Left renal cortex interstitium (tissue), 4 donors: ENCODE measurements at regions not wholly inside any gene's neighbourhood (a gene's known extent, or its start where the extent isn't known, plus 50 kb on each side); places are given as distances from the start of the nearest gene placed in this dataset.
A peak's percentile ranks its signal among the peaks of the same experiment; 100 is the strongest.
"Not testable (repeated sequence)": the region's sequence is repeated elsewhere in the genome, so short reads cannot be mapped to it uniquely, and the experiment has no call there.

Experiments
- DNase-seq, 4 donors: peaks; one replicate each; pipeline ENCODE4 v3.0.0-alpha.2; 2013; ENCODE audit warnings: low read depth in 4 of 4, low spot score in 2 of 4, missing footprints in 1 of 4

GRCh38 chr10:14429043-14429700 lies 98.4 kb upstream of the FRMD4A start:
- DNase-seq: no peak

- DNase-seq: no peak
These were observed 94.3 kb upstream of the FRMD4A start for GRCh38 chr10:14425034-14425433.

GRCh38 chr10:14423111-14423744 lies 92.5 kb upstream of the FRMD4A start:
- DNase-seq: no peak

- DNase-seq: no peak
These were observed 91.7 kb upstream of the FRMD4A start for GRCh38 chr10:14422431-14422830.

GRCh38 chr10:14421941-14422340 lies 91.2 kb upstream of the FRMD4A start:
- no peak for DNase-seq

- not testable (repeated sequence) for DNase-seq
These were observed 86.6 kb upstream of the FRMD4A start for GRCh38 chr10:14417336-14417735.

GRCh38 chr10:14416308-14416700 lies 85.6 kb upstream of the FRMD4A start:
- DNase-seq: no peak

GRCh38 chr10:14415676-14416307 lies 85.1 kb upstream of the FRMD4A start:
- no peak for DNase-seq

GRCh38 chr10:14414901-14415300 lies 84.2 kb upstream of the FRMD4A start:
- no peak for DNase-seq

- peak in 1 of 4 donors; percentile 13 for DNase-seq
These were observed 82.8 kb upstream of the FRMD4A start for GRCh38 chr10:14413523-14413922.

- DNase-seq: no peak
These were observed 81.9 kb upstream of the FRMD4A start for GRCh38 chr10:14412624-14413023.

- DNase-seq: no peak
These were observed 79.2 kb upstream of the FRMD4A start for GRCh38 chr10:14409856-14410458.

- no peak for DNase-seq
These were observed 78.5 kb upstream of the FRMD4A start for GRCh38 chr10:14409247-14409646.

- no peak for DNase-seq
These were observed 77.4 kb upstream of the FRMD4A start for GRCh38 chr10:14408139-14408538.

GRCh38 chr10:14407567-14407966 lies 76.8 kb upstream of the FRMD4A start:
- DNase-seq: no peak

- no peak for DNase-seq
These were observed 74.6 kb upstream of the FRMD4A start for GRCh38 chr10:14405076-14406065.

GRCh38 chr10:14403881-14404623 lies 73.3 kb upstream of the FRMD4A start:
- DNase-seq: no peak

GRCh38 chr10:14403359-14403758 lies 72.6 kb upstream of the FRMD4A start:
- no peak for DNase-seq

GRCh38 chr10:14399641-14400040 lies 68.9 kb upstream of the FRMD4A start:
- DNase-seq: no peak

GRCh38 chr10:14397066-14397465 lies 66.3 kb upstream of the FRMD4A start:
- peak in 1 of 4 donors; percentile 16 for DNase-seq
